NCI-H2196 treated with DMSO at 0.1 percent for 48 hours (cell line): ENCODE measurements at regions not wholly inside any gene's neighbourhood (a gene's known extent, or its start where the extent isn't known, plus 50 kb on each side); places are given as distances from the start of the nearest gene placed in this dataset.

Experiments
- DNase-seq: peaks from one replicate; lab custom pipeline; 2025; ENCODE audit not compliant: unreplicated experiment; lab: John Stamatoyannopoulos, UW

- no peak for DNase-seq
These were observed 50.4 kb upstream of the CIBAR2 start for GRCh38 chr16:85162478-85163277.

GRCh38 chr16:85163278-85164112 is 51.2 kb upstream of the CIBAR2 start:
- no peak for DNase-seq

DNA sequence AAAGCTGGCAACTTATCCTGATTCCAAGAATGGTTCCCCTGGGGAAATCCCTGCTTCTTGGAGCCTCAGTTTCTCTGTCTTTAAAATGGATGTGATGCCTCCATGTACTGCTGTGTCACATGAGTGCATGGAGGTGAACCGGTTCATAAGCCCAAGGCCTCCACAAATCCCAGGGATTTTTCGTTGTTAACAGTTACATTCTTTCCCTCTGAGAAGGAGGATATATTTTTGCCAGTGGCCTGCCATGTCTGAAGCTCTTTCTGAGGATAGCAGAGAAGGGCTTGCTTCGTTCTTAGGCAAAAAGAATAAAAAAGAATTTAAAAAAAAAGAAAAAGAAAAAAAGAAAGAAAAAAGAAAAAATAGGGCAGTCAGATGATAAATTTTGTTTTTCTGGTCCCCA is 52.2 kb upstream of the CIBAR2 start:
- DNase-seq = no peak

DNA sequence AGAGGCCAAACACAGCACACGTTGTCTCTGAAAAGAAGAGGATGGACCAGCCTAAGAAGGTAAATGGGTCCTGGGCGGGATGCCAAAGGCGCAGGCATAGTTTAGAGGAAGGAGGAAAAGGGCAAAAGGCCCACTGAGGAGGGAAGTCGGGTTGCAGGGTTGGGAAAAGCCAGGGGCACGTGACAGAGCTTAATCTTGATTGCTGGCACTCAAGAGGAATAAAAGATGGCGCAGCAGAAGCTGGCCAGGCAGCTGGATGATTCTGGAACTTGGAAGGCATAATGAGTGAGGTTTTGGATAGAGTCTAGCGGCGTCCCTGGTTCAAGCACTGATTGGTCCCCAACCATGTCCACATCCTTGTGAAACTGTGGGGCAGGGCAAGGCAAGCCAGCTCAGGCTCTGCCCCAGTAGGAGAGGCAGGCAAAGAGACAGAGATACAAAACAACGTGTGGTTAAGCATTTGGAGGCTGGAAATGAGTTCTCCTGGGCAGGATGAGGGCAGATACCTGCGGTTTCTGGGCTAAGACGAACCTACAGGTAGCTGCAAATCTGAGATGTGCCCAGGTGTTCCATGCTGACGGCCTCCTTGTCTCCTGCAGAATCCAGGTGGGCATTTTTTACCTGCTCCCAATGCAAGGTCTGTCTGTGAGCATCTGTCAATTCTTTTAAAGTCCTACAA is 52.7 kb upstream of the CIBAR2 start:
- no peak for DNase-seq

GRCh38 chr16:85165781-85166180 is 53.5 kb upstream of the CIBAR2 start:
- no peak for DNase-seq

DNA sequence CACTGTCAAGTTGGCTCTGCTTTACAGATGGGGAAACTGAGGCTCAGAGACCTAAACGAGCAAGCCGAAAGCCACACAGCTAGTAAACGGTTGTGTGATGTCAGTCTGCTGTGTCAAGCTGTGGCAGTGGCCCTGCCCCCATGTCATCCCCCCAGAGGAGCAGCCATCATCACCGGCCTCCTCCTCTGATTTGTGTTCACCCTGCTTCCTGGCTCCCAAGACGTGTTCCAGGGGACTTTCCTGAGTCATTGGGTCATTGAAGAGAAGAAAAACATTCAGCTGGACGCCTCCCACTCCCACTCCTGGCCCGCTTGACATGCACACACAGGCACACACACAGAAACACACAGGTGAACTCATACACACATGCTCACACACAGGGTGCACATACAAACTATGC is 54.0 kb upstream of the CIBAR2 start:
- DNase-seq = no peak

DNA sequence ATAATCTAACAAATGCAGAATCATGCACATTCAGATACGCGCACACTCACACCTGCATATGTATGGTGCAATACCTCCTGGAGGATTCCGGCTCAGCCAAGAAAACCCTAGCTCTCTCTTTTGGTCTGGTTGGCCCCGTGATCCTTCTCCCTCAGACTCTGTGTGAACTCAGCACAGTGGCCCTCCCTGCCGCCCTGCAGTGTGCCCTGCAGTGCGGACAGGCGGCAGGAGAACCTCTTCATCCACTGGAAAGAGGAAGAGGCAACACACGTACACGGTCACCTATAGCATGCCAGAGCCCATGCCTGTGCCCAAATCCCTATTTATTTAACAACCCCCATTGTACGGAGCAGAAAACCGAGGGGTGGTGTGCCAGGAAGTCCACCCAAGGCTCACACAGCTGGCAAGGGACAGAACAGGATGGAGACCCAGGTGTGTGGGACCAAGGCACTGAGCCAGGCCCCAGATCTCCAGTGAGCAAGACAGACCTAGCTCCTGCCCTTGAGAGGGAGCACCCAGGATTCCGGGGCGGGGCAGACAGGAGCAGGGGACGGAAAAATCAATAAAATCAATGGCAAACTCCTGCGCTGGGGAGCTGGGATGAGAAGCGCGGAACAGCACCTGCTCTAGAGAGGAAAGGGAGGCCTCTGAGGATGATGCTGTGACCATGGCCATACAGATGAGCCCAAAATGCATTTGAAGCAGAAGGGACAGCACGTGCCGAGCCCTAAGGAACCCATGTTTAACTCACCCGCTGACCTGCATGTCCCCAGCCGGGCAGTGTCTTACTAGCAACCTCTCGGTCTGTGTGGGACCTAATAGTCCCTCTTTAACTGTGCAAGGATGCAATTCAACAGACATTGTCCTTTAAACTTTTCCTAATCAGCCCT is 54.7 kb upstream of the CIBAR2 start:
- DNase-seq = no peak

- no peak for DNase-seq
These were observed 55.6 kb upstream of the CIBAR2 start for GRCh38 chr16:85167589-85168537.

DNA sequence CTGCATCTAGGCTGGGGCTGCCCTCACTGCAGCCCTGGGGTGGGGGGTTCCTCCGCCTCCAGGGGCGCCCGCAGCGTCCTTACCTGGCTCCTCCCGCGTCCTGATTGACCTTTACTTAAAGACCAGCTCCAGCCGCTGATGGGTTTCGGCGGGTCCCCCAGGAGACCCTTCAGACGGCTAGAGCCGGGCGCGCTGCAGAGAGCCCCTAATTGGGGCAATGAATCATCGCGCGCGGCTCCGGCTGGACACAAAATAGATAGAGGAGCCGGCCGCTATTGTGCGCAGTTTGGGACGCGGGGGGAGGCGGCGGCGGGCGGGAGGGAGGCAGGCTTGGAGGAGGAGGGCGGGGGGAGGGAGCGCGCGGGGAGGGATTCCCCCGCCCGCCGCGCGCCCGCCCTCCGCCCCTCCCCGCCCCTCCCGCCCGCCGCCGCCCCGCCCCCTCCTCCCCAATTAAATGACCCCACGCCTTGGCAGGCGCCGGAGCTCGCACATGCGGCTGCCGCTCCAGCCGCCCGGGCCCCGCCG is 56.5 kb upstream of the CIBAR2 start:
- DNase-seq = no peak

- DNase-seq = no peak
These were observed 57.2 kb upstream of the CIBAR2 start for GRCh38 chr16:85169333-85170065.

DNA sequence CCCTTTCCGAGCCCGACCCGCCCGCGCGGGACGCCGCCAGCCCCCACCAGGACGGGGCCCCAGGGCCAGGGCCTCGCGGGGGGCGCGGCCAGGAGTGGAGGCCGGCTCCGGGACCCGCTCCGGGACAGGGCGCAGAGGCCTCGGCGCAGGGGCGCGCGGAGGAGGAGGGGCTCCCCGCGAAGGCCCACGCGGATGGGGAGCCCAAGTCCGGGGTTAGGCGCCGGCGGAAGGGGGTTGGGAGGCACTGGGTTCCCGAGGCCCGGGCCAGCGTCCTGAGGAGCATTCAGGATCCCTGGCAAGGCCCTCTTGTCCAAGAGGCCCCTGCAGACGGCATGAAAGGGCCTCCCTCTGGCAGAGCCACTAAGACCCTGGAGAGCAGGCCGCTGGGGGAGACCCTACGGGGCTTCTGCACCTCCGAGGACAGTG is 57.8 kb upstream of the CIBAR2 start:
- DNase-seq = no peak

- DNase-seq = no peak
These were observed 58.3 kb upstream of the CIBAR2 start for GRCh38 chr16:85170590-85171003.

GRCh38 chr16:85171004-85171758 is 58.9 kb upstream of the CIBAR2 start:
- no peak for DNase-seq

DNA sequence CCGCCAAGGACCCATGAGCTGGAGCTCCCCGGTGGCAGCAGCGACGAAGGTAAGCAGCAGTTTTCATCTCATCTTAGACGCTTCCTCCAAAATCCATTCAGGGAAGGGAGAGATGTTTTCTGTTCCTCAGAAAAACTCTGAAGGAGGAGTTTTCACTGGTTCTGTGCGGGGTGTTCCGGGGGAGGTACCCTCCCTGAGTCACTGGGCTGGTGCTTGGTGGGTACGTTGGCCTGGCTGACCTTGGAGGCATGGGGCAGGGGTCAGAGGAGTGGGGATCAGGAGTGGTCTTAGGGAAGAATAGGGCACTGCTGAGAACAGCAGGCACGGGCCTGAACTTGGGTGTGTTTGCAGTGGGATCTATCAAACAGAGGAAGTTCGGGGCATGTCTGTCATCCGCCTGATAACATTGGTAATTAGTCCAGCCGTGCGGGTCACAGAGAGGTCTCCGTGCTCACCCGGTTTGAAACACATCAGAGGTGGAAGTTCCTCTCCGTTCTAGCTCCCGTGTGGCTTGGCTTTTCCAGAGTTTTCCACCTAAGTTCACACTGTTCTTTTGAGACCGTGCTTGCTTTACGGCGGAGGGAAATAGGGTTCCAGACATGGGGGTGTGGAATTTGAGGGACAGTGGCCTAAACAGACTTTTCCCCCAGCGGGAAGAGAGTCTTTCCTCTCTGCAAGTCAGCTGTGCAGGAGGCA is 59.6 kb upstream of the CIBAR2 start:
- no peak for DNase-seq

GRCh38 chr16:85172455-85173145 is 60.3 kb upstream of the CIBAR2 start:
- no peak for DNase-seq

- DNase-seq = no peak
These were observed 61.1 kb upstream of the CIBAR2 start for GRCh38 chr16:85173146-85173980.
